GM12864 (cell line): ENCODE measurements at regions not wholly inside any gene's neighbourhood (a gene's known extent, or its start where the extent isn't known, plus 50 kb on each side); places are given as distances from the start of the nearest gene placed in this dataset.

Experiments used
- DNase-seq: peaks from one replicate; pipeline ENCODE4 v3.0.0-alpha.2; 2011; ENCODE audit warnings: low read depth
- H3K4me3 ChIP-seq: 2 replicates; pipeline ENCODE4 v1.5.1; 2011; ENCODE audit warnings: mild to moderate bottlenecking, low read depth, low read length, control low read depth
- TF ChIP-seq, protein P1 (sequence below): IDR thresholded peaks from 2 replicates; pipeline ENCODE4 v1.5.1; 2011; ENCODE audit warnings: low read depth, mild to moderate bottlenecking, moderate library complexity, low read length, control low read depth, inconsistent platforms; ENCODE audit errors: missing control alignments

DNA sequence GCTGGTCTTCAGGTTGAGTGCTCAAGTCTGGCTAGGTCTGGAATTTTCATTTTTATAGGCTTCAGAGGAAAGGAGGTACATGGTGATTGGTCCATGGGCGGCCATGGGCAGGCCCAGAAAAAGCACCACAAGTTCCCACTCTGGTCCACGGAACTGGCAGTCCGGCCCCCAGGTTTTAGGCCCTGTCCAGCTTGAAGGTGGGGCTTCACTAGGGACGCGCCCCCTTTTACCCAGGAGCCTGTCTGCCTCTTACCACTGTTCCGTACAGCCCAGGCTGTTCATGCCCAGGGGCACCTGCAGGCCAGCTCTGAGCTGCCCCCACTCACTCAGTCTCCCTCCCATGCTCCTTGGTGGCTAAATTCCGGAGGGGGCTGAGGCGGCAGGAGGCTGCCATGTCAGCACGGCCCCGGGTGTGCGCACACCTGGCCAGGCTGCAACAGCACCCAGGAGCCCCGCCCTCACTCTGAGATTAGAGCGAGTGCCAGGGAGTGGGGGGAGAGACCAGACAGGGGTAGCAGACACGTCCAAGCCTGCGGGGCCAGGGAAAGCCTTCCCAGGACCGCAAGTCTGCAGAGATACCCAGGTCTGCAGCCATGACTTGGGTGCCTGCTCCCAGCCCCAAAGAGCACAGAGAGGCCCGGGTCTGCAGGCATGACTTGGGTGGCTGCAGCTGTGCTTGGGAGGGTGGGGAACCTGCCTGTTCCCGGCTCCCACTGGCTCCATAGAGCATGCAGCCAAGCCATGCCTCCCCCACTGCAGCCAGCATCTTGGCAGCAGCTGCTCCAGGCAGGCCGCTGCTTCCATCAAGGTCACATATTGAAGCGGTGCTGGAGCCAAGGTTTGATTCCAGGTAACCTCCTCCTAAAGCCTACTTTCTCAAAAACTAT, 390.2 kb upstream of the SGCD start:
- no peak for DNase-seq
- TF ChIP-seq, protein P1, sequence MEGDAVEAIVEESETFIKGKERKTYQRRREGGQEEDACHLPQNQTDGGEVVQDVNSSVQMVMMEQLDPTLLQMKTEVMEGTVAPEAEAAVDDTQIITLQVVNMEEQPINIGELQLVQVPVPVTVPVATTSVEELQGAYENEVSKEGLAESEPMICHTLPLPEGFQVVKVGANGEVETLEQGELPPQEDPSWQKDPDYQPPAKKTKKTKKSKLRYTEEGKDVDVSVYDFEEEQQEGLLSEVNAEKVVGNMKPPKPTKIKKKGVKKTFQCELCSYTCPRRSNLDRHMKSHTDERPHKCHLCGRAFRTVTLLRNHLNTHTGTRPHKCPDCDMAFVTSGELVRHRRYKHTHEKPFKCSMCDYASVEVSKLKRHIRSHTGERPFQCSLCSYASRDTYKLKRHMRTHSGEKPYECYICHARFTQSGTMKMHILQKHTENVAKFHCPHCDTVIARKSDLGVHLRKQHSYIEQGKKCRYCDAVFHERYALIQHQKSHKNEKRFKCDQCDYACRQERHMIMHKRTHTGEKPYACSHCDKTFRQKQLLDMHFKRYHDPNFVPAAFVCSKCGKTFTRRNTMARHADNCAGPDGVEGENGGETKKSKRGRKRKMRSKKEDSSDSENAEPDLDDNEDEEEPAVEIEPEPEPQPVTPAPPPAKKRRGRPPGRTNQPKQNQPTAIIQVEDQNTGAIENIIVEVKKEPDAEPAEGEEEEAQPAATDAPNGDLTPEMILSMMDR = no peak
- no peak overlapping the region for H3K4me3 ChIP-seq

DNA sequence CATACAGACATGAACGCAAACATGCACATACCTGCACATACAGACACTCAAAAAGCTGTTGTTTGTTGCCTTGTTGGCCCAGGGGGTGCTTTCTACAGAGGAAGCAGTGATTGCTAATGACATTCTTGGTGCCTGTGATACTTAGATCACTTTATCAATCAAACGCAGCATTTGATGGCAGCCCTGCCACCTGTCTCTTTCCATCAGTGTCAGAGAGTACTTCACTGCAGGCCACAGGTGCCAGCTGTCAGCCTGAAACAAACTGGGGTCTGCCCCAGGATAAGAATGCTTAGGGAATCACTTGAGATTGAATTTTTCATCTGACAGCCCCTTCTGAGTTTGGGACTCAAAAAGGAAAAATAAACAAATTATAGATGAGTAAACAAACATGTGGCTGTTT, 388.9 kb upstream of the SGCD start:
- no peak for DNase-seq
- no peak overlapping the region for H3K4me3 ChIP-seq
- TF ChIP-seq, protein P1 = no peak

DNA sequence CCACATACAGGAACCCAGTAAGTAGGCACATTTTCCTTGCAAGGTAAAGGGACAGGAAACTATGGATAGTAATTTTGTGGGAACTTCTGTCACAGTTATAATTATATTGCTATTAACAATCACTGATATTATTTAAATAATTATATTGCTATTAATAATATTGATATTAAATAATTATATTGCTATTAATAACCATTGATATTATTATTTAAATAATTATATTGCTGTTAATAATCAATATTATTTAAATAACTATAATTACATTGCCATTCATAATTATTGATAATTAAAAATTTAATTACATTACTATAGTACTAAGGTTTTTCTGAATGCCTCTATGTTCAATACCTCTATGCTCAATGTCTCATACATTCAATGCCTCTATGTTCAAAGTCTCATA, 385.6 kb upstream of the SGCD start:
- DNase-seq = no peak
- TF ChIP-seq, protein P1 = no peak
- no peak overlapping the region for H3K4me3 ChIP-seq

- H3K4me3 ChIP-seq = no peak overlapping the region
- TF ChIP-seq, protein P1 = peak; percentile 70
- peak; percentile 13 for DNase-seq
Observed at GRCh38 chr5:155943516-155944407, 383.2 kb upstream of the SGCD start.

DNA sequence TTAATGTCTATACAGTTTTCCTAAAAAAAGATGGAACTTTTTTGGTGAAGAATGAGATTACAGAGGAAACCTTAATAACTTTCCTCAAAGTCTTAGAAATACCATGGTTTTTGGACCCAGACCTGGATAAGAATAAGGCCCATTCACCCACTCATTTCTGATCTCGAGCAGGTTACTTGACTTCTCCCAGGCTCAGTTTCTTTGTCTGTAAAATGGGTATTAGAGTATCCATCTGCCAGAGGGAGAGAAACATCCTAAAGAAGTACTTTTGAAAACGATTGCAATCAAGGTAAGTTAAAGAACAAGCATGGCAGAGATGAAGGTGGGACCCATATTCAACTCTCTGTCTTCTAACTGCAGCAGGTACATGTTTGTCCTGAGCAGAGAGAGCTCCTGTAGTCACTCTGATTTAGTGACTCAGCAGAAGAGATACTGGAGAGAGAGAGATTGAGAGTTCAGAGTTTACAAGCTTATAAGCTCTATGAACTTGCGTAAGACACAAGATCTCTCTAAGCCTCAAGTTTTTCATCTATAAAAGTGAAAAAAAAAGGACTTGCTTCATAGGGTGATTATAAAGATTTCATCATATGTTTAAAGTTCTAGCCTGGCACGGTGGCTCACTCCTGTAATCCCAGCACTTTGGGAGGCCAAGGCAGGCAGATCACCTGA, 379.4 kb upstream of the SGCD start:
- DNase-seq = no peak
- no peak overlapping the region for H3K4me3 ChIP-seq
- TF ChIP-seq, protein P1 = no peak

DNA sequence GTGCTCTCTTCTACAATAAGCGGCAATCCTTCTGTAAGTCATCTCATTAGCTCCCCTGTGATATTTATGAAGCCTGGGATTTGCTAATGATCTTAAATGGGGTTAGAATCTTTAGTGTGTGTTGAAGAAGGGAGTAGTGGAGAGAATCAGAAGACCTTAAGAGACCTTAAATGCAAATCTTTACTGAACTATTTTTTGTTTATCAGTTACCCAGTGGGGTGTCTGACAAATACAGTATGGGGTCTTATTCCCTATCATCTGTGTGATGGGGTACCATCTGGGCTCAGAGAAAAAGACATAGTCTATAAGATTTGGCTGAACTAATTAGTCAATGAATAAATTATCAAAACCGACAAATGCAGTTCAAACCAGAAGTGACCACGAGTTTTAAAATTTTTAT, 378.4 kb upstream of the SGCD start:
- TF ChIP-seq, protein P1 = no peak
- no peak overlapping the region for H3K4me3 ChIP-seq
- no peak for DNase-seq
